ENCODE measurements at regions not wholly inside any gene's neighbourhood (a gene's known extent, or its start where the extent isn't known, plus 50 kb on each side); places are given as distances from the start of the nearest gene placed in this dataset.

DNA sequence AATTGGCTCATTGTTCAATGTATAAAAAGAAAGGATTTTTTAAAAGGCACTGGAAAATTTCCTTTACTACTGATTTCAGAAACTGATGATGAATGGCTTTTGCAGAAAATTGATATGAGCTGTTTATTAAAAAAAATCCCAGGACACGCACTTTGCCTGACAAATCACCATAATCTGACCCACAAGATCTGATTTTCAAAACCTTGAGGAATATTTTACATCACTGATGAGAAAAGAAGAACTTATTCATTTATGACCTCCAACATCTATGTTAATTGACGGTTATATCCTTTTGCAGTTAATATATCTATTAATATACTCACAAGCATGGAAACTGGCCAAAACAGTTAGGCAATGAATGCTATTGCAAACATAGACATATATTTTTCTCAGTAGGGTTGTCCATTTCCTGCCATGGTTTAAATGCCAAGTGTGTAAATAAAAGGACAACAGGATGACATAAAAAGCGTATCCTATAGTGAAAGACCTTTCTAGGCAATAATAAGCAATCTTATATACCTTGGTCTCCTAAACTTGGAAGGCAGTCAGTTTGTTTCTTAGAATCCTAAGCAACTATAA is 109.7 kb upstream of the SLC7A14 start:
- TF ChIP-seq, protein P1, sequence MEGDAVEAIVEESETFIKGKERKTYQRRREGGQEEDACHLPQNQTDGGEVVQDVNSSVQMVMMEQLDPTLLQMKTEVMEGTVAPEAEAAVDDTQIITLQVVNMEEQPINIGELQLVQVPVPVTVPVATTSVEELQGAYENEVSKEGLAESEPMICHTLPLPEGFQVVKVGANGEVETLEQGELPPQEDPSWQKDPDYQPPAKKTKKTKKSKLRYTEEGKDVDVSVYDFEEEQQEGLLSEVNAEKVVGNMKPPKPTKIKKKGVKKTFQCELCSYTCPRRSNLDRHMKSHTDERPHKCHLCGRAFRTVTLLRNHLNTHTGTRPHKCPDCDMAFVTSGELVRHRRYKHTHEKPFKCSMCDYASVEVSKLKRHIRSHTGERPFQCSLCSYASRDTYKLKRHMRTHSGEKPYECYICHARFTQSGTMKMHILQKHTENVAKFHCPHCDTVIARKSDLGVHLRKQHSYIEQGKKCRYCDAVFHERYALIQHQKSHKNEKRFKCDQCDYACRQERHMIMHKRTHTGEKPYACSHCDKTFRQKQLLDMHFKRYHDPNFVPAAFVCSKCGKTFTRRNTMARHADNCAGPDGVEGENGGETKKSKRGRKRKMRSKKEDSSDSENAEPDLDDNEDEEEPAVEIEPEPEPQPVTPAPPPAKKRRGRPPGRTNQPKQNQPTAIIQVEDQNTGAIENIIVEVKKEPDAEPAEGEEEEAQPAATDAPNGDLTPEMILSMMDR (IDR thresholded peaks at IDR 0.05) = no peak
- no peak for TF ChIP-seq REST (IDR thresholded peaks at IDR 0.05; ENCODE audit: insufficient read depth in 1 of 2, low read depth in 2 of 2, low read length in 1 of 2)

All from Panc1 (cell line).